ENCODE measurements at regions not wholly inside any gene's neighbourhood (a gene's known extent, or its start where the extent isn't known, plus 50 kb on each side); places are given as distances from the start of the nearest gene placed in this dataset.

DNA sequence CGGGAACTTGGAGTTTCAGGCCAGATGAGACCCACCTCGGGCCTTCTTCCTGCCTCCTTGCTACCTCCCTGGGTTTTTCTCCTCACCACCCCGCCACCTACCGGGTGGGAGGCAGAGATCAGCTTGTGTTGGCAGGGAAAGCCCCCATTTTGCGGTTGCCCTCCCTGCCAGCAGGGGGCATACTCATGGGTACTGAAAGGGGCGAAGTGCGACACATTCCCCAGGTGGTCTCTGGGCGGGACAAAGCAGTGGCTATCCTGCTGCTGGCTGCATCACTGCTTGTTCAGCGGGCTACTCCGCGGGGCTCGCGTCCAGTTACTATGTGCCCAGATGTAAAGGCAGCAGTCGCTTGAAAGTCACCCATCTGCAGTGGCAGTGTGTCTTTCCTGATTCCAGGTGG lies 330.3 kb downstream of the PDHA2 start:
- BruUV-seq (replicated peaks): no TSS peak
- CTCF ChIA-PET: no interaction called here
- H3K4me1 ChIP-seq (ENCODE audit: control insufficient read depth, insufficient read depth, low read length): no peaks in the 10 kb centered on the region
- H3K27me3 ChIP-seq (ENCODE audit: control insufficient read depth, insufficient read depth, low read length): no peaks in the 10 kb centered on the region
- no peak overlapping the region for H3K27ac ChIP-seq (ENCODE audit: low read length)
- intact Hi-C loops (cut with micrococcal nuclease; ENCODE audit: unreplicated experiment): no loop called here
- H3K36me3 ChIP-seq (ENCODE audit: control insufficient read depth, insufficient read depth, low read length): no peaks in the 10 kb centered on the region
- no peak for DNase-seq (ENCODE audit: low read depth, low spot score)
- in situ Hi-C loops (cut with HindIII; ENCODE audit: low pct_unique_long_range_greater_than_20kb, low sequenced_read_pairs): no loop called here
- no peak overlapping the region for H3K4me3 ChIP-seq (ENCODE audit: low read depth in 2 of 2, low read length in 2 of 2)
- no peak for ATAC-seq
- TF ChIP-seq SIN3A (IDR thresholded peaks at IDR 0.05; ENCODE audit: borderline replicate concordance, insufficient read depth, low read depth, low read length) (no peak), TCF7L2 (IDR thresholded peaks at IDR 0.05; ENCODE audit: low read depth, low read length) (no peak), REST (IDR thresholded peaks at IDR 0.05; ENCODE audit: insufficient read depth in 1 of 2, low read depth in 2 of 2, low read length in 1 of 2) (no peak), CTCF (IDR thresholded peaks at IDR 0.05) (no peak; the same call in 1 of the 2 replicates), POLR2AphosphoS5 (IDR thresholded peaks at IDR 0.05; ENCODE audit: low read depth, low read length) (no peak)
- H3K9me3 ChIP-seq (ENCODE audit: control insufficient read depth, insufficient read depth, low read depth, low read length): no peaks in the 10 kb centered on the region
- POLR2A ChIA-PET: no interaction called here

GRCh38 chr4:96173756-96174155 lies 333.9 kb downstream of the PDHA2 start:
- no peaks in the 10 kb centered on the region for H3K9me3 ChIP-seq (ENCODE audit: control insufficient read depth, insufficient read depth, low read depth, low read length)
- H3K27me3 ChIP-seq (ENCODE audit: control insufficient read depth, insufficient read depth, low read length): no peaks in the 10 kb centered on the region
- no peaks in the 10 kb centered on the region for H3K36me3 ChIP-seq (ENCODE audit: control insufficient read depth, insufficient read depth, low read length)
- no peak for DNase-seq (ENCODE audit: low read depth, low spot score)
- ChIA-PET POLR2A (no interaction called here), CTCF (no interaction called here)
- no peak overlapping the region for H3K4me3 ChIP-seq (ENCODE audit: low read depth in 2 of 2, low read length in 2 of 2)
- no TSS peak for BruUV-seq (replicated peaks)
- no peak overlapping the region for H3K27ac ChIP-seq (ENCODE audit: low read length)
- no peaks in the 10 kb centered on the region for H3K4me1 ChIP-seq (ENCODE audit: control insufficient read depth, insufficient read depth, low read length)
- intact Hi-C loops (cut with micrococcal nuclease; ENCODE audit: unreplicated experiment) (no loop called here), in situ Hi-C loops (cut with HindIII; ENCODE audit: low pct_unique_long_range_greater_than_20kb, low sequenced_read_pairs) (no loop called here)
- no peak for ATAC-seq
- no peak for TF ChIP-seq CTCF (IDR thresholded peaks at IDR 0.05)
- TF ChIP-seq SIN3A (IDR thresholded peaks at IDR 0.05; ENCODE audit: borderline replicate concordance, insufficient read depth, low read depth, low read length): no peak
- no peak for TF ChIP-seq POLR2AphosphoS5 (IDR thresholded peaks at IDR 0.05; ENCODE audit: low read depth, low read length)
- TF ChIP-seq REST (IDR thresholded peaks at IDR 0.05; ENCODE audit: insufficient read depth in 1 of 2, low read depth in 2 of 2, low read length in 1 of 2): no peak
- TF ChIP-seq TCF7L2 (IDR thresholded peaks at IDR 0.05; ENCODE audit: low read depth, low read length): no peak

Measured in Panc1 (cell line).